Stimulated activated CD4-positive, alpha-beta T cell treated with anti-CD3 and anti-CD28 coated beads, Interleukin-1b, Interleukin-23, amount 100 ng/mL, for 48 hours (primary cell): ENCODE measurements at regions not wholly inside any gene's neighbourhood (a gene's known extent, or its start where the extent isn't known, plus 50 kb on each side); places are given as distances from the start of the nearest gene placed in this dataset.

Experiments used
- DNase-seq: peaks from one replicate; pipeline ENCODE4 v3.0.0-alpha.2; 2020

DNA sequence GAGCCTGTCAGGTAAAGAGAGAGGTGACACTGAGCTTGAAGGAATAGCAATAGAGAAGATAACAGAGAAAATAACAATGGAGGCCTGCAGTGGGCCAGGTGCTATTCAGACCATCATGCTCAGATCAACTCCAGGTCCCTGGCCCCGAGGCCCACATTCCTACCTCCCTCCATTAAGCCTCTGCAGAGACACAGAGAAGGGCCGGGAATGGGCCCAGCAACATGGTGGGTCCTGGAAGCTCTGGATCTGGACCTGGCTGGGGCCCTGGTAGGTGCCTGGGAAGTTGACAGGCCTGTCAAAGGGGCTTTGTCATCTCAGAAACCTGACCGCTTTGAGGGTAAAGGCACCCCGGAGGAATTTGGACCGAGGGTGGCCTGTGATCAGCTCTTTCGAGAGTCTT is 159.7 kb upstream of the GLI2 start:
- DNase-seq, result no peak

DNA sequence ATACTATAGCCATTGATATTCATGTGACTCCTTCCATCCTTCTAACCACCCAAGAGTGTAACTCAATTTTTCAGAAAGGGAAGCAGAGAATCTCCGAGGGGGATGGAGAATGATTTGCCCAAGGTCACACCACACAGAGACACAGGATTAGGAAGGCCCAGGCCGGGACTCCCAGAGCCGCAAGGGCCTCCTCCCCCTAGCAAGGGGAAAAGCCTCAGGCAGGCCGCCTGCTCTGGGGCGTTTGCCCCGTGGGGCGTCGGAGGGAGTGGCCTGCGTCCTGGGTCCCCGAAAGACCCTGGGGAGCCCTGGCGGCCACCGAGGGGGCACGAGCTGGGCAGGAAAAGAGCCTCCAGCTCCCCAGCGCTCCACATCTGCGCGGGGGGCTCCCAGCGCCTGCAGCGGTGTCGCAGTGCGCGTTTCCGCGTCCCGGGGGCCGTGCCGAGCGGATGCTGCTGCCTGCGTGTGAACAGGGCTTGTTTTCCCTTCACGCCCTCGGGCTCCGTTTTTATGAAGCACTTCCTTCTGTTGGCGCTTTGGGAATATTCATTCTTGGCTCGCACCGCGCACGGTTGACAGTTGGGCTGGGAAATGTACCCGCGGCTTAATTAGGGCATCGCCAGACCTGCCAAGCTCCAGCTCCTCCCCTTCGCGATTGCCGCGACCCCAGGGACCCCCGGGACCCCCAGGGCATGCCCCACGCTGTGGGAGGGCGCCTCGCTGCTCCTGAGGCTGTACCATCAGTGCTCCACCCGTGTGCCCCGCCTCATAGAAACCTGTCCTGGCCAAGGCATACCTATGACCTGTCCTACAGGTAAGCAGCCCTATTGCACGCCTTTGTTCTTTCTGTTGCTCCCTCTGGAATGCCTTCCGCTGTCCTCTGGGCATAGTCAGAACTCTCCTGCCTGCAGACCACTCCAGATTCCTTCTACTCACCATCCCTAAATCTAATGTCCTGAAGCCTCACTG is 158.9 kb upstream of the GLI2 start:
- no peak for DNase-seq

GRCh38 chr2:120577721-120578295 is 157.9 kb upstream of the GLI2 start:
- DNase-seq, result no peak

- DNase-seq, result no peak
Measured at GRCh38 chr2:120578576-120579352, 156.9 kb upstream of the GLI2 start.

DNA sequence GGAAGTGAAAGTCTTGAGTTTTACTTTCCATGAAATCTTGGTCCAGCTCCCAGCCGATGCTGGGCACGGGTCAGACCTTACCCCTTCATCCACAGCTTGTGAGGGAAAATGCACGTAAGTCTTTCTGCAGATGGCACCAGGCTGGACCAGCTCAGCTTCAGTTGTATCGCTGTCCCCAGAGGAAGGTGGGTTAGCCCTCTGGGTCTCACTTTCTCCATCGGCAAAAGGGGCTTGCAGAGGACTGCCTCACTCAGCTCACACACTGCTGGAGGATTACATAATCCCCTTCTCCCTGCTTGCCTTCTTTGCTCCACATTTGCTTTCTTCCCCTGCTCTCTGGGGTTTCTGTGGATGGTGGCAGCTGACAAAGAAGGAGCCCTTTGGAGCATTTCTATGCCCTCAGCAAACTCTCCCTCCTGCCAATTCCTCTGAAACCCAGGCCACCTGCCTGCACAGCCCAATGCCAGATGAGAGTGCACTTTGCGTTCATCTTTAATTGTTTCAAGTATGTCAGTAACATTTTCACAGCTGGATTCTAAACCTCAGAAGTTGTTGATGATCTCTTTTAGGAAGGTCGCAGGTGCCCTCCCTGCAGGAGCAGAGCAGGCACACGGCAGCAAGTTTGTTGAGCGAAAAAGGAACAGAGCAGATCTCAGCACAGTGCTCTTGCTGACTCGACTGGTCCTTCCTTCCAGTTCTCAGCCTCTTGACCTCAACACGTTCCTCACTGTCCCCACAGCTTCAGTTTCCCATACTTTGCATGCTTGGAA is 155.6 kb upstream of the GLI2 start:
- DNase-seq, result no peak

GRCh38 chr2:120580709-120581108 is 155.0 kb upstream of the GLI2 start:
- DNase-seq, result no peak

- no peak for DNase-seq
Measured at GRCh38 chr2:120583121-120583520, 152.5 kb upstream of the GLI2 start.

GRCh38 chr2:120583851-120584570 is 151.7 kb upstream of the GLI2 start:
- no peak for DNase-seq

DNA sequence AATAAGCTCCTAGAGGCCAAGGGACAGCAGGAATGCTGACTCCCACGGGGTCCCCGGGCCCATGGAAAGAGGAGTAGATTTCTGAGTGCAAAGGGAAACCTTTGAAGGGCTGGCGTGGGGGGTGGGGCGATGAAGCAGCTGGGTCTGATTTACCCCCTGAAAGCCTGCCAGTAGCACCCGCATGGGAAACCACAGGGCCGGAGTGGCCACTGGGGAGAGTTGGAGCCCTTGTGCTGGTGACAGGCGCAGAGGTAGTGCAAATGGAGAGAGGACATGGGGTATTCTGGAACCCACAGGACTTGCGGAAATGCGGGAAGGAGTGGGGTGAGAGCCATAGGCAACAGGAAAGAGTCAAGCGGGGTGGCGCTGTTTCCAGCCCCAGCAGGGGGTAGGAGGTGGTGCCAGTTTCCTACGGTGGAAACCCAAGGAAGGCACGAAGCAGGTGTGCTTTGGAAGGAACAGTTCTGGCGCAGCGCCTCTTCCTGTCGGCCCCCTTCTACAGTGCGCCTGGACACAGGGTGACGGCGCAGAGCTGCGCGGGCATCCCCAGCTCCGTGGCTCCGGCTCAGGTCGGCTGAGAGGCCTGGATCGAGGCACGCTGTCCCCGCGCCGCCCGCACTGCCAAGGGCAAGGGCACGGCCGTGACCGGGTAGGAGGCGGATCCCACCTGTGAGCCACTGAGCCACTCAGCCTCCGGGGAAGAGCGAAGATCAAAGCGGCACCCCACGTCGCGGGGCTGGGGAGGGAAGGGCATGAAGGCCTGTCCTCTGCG is 149.0 kb upstream of the GLI2 start:
- DNase-seq, result no peak

DNA sequence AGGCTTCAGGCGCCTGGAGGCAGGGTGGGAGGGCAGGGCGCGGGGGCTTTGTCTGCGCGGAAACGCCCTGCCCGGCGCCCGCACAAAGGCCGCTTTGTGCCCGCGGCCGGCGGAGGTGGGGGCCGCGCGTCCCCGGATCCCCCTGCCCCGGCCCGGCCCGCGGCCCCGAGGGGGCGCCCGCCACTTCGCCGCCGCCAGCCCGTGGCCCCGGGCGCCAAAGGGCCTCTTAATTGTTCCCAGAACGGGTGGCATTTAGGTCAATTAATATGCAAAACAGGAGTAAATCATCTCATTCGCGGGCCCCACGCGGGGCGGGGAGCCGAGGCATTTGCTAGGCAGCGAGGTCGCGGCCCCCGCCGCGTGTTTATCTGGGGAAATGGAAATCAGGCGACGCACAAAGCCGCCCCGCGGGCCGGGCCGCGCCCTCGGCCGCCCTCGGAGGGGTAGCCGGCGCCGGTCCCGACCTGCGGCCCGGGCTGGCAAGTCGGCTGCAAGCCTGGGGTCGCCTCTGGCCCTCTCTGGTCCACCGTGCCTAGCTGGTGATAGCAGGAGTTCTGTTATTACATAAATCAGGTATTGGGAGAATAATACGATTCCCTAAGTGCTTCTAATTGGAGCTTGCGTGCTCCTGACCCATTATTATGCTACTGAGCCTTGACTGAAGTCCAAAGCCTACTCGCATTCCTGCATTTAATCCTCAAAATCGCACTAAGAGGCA is 148.2 kb upstream of the GLI2 start:
- DNase-seq, result no peak

- DNase-seq, result no peak
Measured at GRCh38 chr2:120587997-120588336, 147.7 kb upstream of the GLI2 start.

- no peak for DNase-seq
Measured at GRCh38 chr2:120589771-120590608, 145.7 kb upstream of the GLI2 start.

DNA sequence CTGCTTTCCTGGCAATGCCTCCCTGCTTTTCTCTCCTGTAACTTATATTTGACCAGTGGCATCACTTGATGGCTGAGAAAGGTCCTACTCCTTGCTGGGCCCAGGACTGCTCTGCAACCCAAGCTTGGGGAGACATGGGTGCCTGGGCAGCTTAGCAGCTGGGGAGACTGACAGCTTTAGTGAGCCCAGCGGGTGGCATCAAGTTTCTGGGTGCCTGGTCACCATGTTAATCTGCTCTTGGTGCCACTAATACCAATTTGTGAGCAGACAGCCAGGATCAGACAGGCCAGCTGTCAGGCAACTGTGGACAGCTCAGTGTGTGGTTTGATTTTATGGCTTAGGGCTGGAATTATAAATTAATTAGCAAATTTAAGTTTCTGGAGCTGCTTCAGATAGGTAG is 144.8 kb upstream of the GLI2 start:
- DNase-seq, result no peak

DNA sequence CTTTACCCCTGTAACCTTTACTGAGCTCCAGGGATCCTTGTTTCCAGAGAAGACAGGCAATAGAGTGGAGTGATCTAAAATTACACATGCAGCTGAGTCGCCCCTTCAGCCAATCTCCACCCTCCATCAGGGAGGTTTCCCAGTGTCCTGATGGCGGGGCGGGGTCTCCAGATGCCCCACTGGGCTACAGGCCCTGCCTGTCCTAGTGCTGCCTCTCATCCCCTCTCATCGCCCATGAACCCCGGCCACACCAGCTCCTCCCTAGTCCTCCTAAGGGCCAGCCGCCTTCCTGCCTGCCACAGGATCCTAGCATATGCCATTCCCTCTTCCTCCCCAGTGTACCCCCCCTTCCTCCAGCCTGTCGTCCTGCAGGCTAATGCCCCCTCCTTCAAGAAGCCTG is 144.1 kb upstream of the GLI2 start:
- DNase-seq, result no peak

DNA sequence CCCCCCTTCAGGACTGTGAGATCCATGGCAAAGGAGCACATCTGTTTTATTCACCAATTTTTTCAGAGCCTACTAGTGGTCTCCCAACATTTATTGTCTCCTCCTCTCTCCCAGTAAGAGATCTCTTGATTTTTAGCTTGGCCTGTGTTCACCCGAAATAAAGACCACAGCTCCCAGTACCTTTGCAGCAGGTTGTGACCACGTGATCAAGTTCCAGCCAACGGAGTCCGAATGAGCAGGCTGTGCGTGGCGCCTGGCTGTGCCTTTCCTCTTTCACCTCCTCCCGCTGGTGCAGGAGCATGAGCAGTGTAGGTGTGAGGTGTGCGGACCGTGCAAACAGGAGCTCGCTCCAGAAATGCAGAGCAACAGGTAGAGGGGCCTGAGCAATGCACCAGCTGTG is 143.6 kb upstream of the GLI2 start:
- no peak for DNase-seq

DNA sequence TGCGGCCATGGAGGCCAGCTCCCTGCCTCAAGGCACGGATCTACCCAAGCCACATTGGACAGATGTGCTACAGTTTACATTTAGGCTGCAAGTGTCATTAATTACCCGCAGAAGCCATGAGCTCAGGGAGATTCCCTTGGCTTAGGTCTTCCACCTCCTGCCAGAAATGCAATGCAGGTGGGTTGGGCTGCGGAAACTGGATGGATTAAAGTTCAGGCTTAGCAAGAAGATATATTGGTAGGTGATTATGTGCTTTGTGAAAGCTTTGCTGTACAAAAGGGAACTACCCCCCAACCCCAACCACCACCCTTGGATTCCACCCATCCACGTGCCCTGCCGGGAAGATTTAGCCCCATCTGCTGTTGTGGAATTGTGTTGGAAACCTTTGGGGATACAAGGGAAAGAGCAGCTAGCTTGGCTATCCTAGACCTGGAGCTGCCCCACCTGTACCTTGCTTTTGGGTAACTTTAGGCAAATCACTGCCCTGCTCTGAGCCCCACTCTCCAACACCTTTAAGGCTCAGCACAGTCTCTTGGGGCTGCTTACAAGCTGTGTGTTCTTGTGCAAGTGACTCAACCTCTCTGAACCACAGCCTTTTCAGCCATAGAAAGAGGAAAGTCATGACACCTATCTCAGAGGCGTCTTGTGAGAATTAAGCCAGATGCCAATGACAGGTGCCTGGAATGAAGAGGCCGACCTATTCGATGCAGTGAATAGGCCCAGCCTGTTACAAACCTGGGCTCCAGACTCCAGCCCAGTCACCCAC is 141.6 kb upstream of the GLI2 start:
- DNase-seq, result no peak

GRCh38 chr2:120594856-120595685 is 140.6 kb upstream of the GLI2 start:
- DNase-seq, result no peak

DNA sequence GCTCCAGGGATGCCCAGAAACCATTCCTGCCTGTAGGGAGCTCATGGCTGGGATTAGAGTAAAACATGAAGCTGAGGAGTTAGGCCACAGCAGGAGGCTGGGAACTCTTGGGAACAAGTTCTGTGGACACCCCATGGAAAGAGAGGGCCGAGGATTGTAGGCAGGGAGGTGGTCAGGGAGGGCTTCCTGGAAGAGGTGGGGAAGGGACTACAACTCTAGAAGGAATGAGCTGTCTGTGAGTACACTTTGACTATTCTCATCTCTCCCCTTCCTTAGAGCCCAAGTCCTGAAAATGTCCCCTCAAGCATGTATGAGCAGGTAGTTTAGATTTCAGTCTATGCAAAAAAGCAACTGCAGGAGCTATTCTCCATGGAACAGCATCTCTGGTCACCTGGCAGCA is 139.9 kb upstream of the GLI2 start:
- no peak for DNase-seq
